ENCODE measurements at regions not wholly inside any gene's neighbourhood (a gene's known extent, or its start where the extent isn't known, plus 50 kb on each side); places are given as distances from the start of the nearest gene placed in this dataset.

GRCh38 chr7:116316838-116317628 is 106.7 kb downstream of the TES start:
- H3K36me3 Mint-ChIP-seq (ENCODE audit: insufficient read depth) = no peaks in the 10 kb centered on the region
- no peak overlapping the region for H3K4me3 Mint-ChIP-seq (ENCODE audit: low read depth)
- no peak overlapping the region for H3K27ac Mint-ChIP-seq
- no peak for DNase-seq (ENCODE audit: low spot score, unreplicated experiment)
- peaks cover 4% of the 10 kb centered on the region for H3K9me3 Mint-ChIP-seq (ENCODE audit: low read depth)
- H3K4me1 Mint-ChIP-seq (ENCODE audit: low read depth) = peaks cover 3% of the 10 kb centered on the region
- peaks cover 3% of the 10 kb centered on the region for H3K27me3 Mint-ChIP-seq
- no peak for TF ChIP-seq CTCF (IDR thresholded peaks at IDR 0.05; ENCODE audit: unreplicated experiment)

- Mint-ChIP-seq H3K36me3 (ENCODE audit: insufficient read depth) (no peaks in the 10 kb centered on the region), H3K4me3 (ENCODE audit: low read depth) (no peak overlapping the region), H3K4me1 (ENCODE audit: low read depth) (peaks cover 3% of the 10 kb centered on the region), H3K27ac (no peak overlapping the region), H3K27me3 (peaks cover 3% of the 10 kb centered on the region), H3K9me3 (ENCODE audit: low read depth) (peaks cover 4% of the 10 kb centered on the region)
- DNase-seq (ENCODE audit: low spot score, unreplicated experiment) = no peak
- no peak for TF ChIP-seq CTCF (IDR thresholded peaks at IDR 0.05; ENCODE audit: unreplicated experiment)
Measured at GRCh38 chr7:116317907-116318306, 107.6 kb downstream of the TES start.

GRCh38 chr7:116322541-116322940 is 112.2 kb downstream of the TES start:
- Mint-ChIP-seq H3K27me3 (no peaks in the 10 kb centered on the region), H3K36me3 (ENCODE audit: insufficient read depth) (peaks cover 2% of the 10 kb centered on the region), H3K9me3 (ENCODE audit: low read depth) (peaks cover 14% of the 10 kb centered on the region), H3K27ac (no peak overlapping the region), H3K4me3 (ENCODE audit: low read depth) (no peak overlapping the region), H3K4me1 (ENCODE audit: low read depth) (peaks cover 3% of the 10 kb centered on the region)
- TF ChIP-seq CTCF (IDR thresholded peaks at IDR 0.05; ENCODE audit: unreplicated experiment) = no peak
- no peak for DNase-seq (ENCODE audit: low spot score, unreplicated experiment)

GRCh38 chr7:116324582-116324981 is 114.2 kb downstream of the TES start:
- H3K9me3 Mint-ChIP-seq (ENCODE audit: low read depth) = peaks cover 13% of the 10 kb centered on the region
- TF ChIP-seq CTCF (IDR thresholded peaks at IDR 0.05; ENCODE audit: unreplicated experiment) = no peak
- H3K27ac Mint-ChIP-seq = no peak overlapping the region
- no peak for DNase-seq (ENCODE audit: low spot score, unreplicated experiment)
- peaks cover 3% of the 10 kb centered on the region for H3K4me1 Mint-ChIP-seq (ENCODE audit: low read depth)
- H3K27me3 Mint-ChIP-seq = no peaks in the 10 kb centered on the region
- H3K4me3 Mint-ChIP-seq (ENCODE audit: low read depth) = no peak overlapping the region
- peaks cover 2% of the 10 kb centered on the region for H3K36me3 Mint-ChIP-seq (ENCODE audit: insufficient read depth)

- Mint-ChIP-seq H3K4me3 (ENCODE audit: low read depth) (no peak overlapping the region), H3K27ac (no peak overlapping the region), H3K36me3 (ENCODE audit: insufficient read depth) (peaks cover 2% of the 10 kb centered on the region), H3K4me1 (ENCODE audit: low read depth) (peaks cover 3% of the 10 kb centered on the region), H3K27me3 (no peaks in the 10 kb centered on the region), H3K9me3 (ENCODE audit: low read depth) (peaks cover 11% of the 10 kb centered on the region)
- DNase-seq (ENCODE audit: low spot score, unreplicated experiment) = no peak
- TF ChIP-seq CTCF (IDR thresholded peaks at IDR 0.05; ENCODE audit: unreplicated experiment) = no peak
Measured at GRCh38 chr7:116325517-116325916, 115.2 kb downstream of the TES start.
